GM19328 (cell line): ENCODE measurements at regions not wholly inside any gene's neighbourhood (a gene's known extent, or its start where the extent isn't known, plus 50 kb on each side); places are given as distances from the start of the nearest gene placed in this dataset.

Source experiments
- ATAC-seq: cut with Tn5 transposase; IDR thresholded peaks from one replicate; pipeline ENCODE4 v1.9.1; 2021; ENCODE audit warnings: mild to moderate bottlenecking, moderate library complexity; ENCODE audit not compliant: unreplicated experiment

- no peak for ATAC-seq
These were observed 89.7 kb upstream of the RUNX1 start for GRCh38 chr21:35138665-35139381.

DNA sequence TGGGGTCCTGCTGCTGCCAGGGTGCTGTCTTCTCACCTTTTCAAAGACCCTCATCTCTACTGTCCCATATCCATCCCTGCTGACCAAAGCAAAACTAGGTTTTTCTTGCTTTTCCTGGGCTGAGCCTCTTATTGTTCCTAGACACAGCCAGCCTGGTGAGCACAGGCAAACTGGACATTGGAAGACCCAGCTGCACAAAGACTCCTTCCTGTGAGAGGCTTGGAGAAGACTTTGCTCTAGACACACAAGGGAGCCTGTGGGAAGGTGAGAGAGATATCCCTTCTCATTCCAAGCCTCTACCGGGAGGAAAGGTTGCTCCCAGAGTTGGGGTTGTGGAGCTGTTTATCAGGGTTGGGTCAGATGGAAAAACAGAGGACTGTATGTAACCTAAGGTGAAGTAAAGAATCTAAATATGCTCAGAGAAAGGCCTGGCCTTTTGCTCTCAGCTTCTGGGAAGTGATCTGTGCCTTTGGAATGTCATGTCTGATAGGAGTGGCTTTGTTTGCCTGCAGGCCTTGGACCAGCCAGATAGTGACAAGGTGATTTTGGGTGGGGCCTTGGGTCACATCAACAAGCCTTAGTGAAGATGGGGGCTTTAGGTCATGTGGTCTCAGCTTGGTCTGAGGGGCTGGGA lies 87.6 kb upstream of the RUNX1 start:
- ATAC-seq: no peak

GRCh38 chr21:35136106-35136505 lies 87.0 kb upstream of the RUNX1 start:
- no peak for ATAC-seq

DNA sequence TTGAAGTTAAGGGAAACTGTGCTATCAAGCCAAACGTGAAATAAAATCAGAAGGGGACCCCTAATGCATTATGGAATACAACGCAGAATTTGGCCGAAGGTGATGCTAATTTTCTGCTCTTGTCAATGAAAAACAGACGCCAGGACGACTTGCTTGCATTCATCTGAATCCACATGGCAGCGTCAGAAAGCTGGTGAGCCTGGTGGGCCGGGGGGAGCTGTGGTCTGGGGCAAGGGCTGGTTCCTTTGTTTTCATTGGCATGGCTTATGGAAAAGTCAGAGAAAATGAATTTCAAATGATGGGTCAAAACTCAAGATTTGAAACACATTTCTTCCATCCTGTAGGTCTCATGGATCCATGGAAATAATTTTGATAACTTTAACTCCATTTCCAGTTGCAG lies 86.4 kb upstream of the RUNX1 start:
- ATAC-seq: no peak

- no peak for ATAC-seq
These were observed 85.2 kb upstream of the RUNX1 start for GRCh38 chr21:35134309-35134708.

DNA sequence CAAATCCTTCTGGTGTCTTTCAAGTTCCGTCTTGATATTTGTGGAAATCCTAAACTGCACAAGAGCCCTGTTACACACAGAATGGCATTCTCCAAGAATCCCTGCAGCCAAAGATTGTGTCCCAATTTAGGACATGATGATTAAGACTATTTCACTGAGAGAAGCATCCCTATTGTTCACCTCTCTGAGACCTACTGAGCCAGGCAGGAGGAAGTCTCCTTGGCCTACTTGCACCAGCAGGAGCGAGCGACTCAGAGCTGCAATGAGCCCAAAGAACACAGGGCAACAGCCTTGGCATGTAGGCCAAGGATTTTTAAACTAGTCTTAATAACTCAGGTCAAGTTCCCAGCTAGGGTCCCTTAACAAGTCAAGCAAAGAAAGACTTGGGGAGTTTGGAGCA lies 79.4 kb upstream of the RUNX1 start:
- no peak for ATAC-seq

GRCh38 chr21:35127851-35128250 lies 78.7 kb upstream of the RUNX1 start:
- ATAC-seq: no peak

GRCh38 chr21:35127026-35127425 lies 77.9 kb upstream of the RUNX1 start:
- ATAC-seq: no peak

DNA sequence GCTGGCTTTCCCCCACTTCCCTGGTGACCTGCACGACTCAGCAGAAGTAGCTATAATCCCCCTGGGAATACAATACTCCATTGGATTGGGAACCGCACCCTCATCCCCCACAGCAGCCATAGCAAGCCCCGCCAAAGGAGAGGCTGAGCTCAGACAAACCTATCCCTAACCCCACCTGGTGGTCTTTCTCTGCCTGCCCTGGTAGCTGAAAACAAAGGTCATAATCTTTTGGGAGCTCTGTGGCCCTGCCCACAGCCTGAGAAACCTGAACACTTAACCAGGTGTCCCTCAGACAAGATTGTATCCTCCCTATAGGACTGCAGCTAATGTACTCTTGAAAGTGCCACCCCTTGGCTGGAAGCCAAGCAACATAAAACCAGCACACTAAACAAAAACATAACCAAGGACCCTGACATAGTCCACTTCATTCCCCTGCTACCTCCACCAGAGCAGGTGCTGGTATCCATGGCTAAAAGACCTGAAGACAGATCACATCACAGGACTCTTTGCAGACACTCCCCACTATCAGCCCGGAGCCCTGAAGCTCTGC lies 71.6 kb upstream of the RUNX1 start:
- ATAC-seq: no peak

DNA sequence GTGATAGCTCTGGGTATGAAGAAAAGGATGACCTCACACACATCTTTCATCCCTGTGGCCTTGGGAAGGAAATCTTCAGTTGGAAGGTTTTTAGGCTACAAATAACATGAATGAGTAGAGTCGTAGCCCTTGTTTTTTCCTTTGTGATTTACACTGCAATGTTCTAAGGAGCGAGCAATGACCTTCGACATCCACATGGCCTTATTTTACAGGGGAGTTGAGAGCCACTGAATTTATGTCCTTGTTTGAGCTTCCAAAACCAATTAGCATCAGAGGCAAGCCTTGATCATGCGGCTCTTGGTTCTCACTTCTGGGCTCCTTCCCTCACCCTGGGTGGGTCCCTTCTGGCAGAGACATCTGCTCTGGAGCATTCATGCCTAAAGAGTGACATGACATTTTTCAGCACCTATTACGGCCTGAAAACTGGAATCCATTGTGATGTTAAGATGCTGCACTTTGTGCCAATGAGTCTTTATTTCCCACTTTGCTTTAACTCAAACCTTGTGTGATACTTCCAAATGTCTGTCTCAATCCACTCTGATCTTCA lies 70.5 kb upstream of the RUNX1 start:
- no peak for ATAC-seq

GRCh38 chr21:35116777-35117176 lies 67.7 kb upstream of the RUNX1 start:
- no peak for ATAC-seq

GRCh38 chr21:35113064-35113463 lies 64.0 kb upstream of the RUNX1 start:
- ATAC-seq: no peak

- no peak for ATAC-seq
These were observed 62.3 kb upstream of the RUNX1 start for GRCh38 chr21:35111321-35111930.

DNA sequence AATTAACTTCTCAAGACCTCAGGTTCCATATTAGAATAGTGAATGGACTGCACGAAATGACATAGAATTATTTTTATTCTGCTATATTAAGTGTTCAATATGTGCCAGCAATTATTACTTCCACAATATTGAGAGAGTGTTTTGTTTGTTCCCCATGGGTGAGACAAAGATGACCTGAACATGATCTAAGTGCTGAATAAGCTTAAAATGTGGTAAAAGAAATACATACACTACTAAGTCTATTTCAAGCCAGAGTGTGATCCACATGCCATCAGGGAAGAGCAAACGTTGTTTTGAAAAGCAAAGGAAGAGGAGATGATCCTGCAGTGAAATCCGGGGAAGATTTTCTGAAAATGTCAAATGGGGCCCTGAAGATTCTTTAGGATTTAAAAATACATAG lies 59.8 kb upstream of the RUNX1 start:
- ATAC-seq: no peak

DNA sequence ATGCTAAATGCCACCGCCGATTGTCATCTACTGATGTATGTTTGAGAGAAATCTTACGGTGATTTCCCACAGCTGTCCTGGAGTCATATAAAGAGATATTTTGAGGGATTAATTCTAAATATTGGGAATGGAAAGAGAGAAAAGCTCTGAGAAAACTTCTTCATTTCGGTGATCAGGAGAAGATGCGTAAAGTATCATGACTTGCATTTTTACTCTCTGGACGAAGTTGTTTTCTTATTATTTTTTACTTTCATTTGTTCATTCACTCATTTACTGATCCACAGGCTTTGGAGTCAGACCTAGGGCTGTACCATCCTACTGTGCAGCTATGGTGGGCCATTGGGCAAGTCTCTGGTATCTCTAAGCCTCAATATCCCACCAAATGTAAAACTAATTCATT lies 58.4 kb upstream of the RUNX1 start:
- no peak for ATAC-seq

- ATAC-seq: no peak
These were observed 57.2 kb upstream of the RUNX1 start for GRCh38 chr21:35106246-35106835.

GRCh38 chr21:35102488-35103371 lies 53.6 kb upstream of the RUNX1 start:
- no peak for ATAC-seq

GRCh38 chr21:35100349-35100811 lies 51.3 kb upstream of the RUNX1 start:
- no peak for ATAC-seq

- no peak for ATAC-seq
These were observed 50.2 kb upstream of the RUNX1 start for GRCh38 chr21:35099310-35099709.
